ENCODE measurements at regions not wholly inside any gene's neighbourhood (a gene's known extent, or its start where the extent isn't known, plus 50 kb on each side); places are given as distances from the start of the nearest gene placed in this dataset.

DNA sequence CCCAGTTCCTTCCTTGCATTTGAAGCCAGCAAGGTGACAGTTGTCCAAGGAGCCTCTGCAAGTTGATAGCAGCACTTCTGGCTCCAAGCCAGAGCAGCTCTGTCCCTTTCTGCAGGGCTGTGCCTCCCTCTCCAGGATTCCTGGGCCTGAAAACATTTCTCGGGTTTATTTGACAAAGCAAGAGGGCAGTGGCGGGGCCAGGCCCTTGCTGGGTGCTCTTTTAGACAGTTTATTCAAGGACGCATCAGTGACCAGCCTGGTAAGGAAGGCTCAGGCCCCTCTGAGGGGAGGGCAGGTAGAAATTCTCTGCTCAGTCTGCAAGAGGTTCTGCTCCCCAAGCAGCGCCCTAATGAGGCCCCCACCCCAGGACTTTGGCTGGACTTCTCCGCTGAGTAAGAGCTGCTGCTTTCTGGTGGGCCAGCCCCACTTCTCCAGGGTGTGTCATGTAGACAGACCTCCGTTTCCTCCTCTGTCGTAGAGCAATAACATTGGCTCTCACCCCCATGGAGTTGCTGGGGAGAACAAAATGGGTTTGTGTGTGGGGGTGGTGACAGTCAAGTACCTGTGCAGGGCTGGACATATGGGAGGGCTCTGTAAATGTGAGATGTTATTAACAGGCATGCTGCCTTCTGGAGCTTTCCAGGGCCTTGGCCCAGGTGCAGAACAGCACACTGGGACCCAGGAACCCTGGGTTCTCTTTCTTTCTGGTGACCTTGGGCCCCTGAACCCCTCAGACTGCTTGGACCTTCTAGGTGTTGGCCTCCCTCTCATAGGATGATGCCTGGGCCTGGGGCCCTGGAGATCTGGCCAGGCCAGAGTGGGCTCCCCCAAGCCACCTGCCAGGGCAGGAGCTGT lies 146.2 kb upstream of the TLE3 start:
- H3K4me1 Mint-ChIP-seq (ENCODE audit: low read depth) = peaks cover 9% of the 10 kb centered on the region
- H3K9me3 Mint-ChIP-seq (ENCODE audit: low read depth) = no peaks in the 10 kb centered on the region
- no peak overlapping the region for H3K27ac Mint-ChIP-seq
- H3K27me3 Mint-ChIP-seq = peaks cover 64% of the 10 kb centered on the region
- DNase-seq (ENCODE audit: low spot score, unreplicated experiment) = no peak
- TF ChIP-seq, protein P1, sequence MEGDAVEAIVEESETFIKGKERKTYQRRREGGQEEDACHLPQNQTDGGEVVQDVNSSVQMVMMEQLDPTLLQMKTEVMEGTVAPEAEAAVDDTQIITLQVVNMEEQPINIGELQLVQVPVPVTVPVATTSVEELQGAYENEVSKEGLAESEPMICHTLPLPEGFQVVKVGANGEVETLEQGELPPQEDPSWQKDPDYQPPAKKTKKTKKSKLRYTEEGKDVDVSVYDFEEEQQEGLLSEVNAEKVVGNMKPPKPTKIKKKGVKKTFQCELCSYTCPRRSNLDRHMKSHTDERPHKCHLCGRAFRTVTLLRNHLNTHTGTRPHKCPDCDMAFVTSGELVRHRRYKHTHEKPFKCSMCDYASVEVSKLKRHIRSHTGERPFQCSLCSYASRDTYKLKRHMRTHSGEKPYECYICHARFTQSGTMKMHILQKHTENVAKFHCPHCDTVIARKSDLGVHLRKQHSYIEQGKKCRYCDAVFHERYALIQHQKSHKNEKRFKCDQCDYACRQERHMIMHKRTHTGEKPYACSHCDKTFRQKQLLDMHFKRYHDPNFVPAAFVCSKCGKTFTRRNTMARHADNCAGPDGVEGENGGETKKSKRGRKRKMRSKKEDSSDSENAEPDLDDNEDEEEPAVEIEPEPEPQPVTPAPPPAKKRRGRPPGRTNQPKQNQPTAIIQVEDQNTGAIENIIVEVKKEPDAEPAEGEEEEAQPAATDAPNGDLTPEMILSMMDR (IDR thresholded peaks at IDR 0.05; ENCODE audit: unreplicated experiment) = no peak
- no peak overlapping the region for H3K4me3 Mint-ChIP-seq (ENCODE audit: low read depth)
- H3K36me3 Mint-ChIP-seq (ENCODE audit: insufficient read depth) = no peaks in the 10 kb centered on the region

- Mint-ChIP-seq H3K36me3 (ENCODE audit: insufficient read depth) (no peaks in the 10 kb centered on the region), H3K27me3 (peaks cover 67% of the 10 kb centered on the region)
- no peak for DNase-seq (ENCODE audit: low spot score, unreplicated experiment)
These were observed 145.4 kb upstream of the TLE3 start for GRCh38 chr15:70242951-70243685.

GRCh38 chr15:70241561-70242320 lies 144.0 kb upstream of the TLE3 start:
- Mint-ChIP-seq H3K27ac (no peak overlapping the region), H3K9me3 (ENCODE audit: low read depth) (no peaks in the 10 kb centered on the region), H3K36me3 (ENCODE audit: insufficient read depth) (no peaks in the 10 kb centered on the region), H3K4me3 (ENCODE audit: low read depth) (no peak overlapping the region), H3K4me1 (ENCODE audit: low read depth) (peaks cover 6% of the 10 kb centered on the region), H3K27me3 (peaks cover 78% of the 10 kb centered on the region)
- TF ChIP-seq, protein P1 (IDR thresholded peaks at IDR 0.05; ENCODE audit: unreplicated experiment) = no peak
- no peak for DNase-seq (ENCODE audit: low spot score, unreplicated experiment)

More at GRCh38 chr15:70242951-70243685, 145.4 kb upstream of the TLE3 start:
- peaks cover 6% of the 10 kb centered on the region for H3K4me1 Mint-ChIP-seq (ENCODE audit: low read depth)
- no peaks in the 10 kb centered on the region for H3K9me3 Mint-ChIP-seq (ENCODE audit: low read depth)
- H3K27ac Mint-ChIP-seq = no peak overlapping the region
- TF ChIP-seq, protein P1 (IDR thresholded peaks at IDR 0.05; ENCODE audit: unreplicated experiment) = no peak
- H3K4me3 Mint-ChIP-seq (ENCODE audit: low read depth) = no peak overlapping the region

DNA sequence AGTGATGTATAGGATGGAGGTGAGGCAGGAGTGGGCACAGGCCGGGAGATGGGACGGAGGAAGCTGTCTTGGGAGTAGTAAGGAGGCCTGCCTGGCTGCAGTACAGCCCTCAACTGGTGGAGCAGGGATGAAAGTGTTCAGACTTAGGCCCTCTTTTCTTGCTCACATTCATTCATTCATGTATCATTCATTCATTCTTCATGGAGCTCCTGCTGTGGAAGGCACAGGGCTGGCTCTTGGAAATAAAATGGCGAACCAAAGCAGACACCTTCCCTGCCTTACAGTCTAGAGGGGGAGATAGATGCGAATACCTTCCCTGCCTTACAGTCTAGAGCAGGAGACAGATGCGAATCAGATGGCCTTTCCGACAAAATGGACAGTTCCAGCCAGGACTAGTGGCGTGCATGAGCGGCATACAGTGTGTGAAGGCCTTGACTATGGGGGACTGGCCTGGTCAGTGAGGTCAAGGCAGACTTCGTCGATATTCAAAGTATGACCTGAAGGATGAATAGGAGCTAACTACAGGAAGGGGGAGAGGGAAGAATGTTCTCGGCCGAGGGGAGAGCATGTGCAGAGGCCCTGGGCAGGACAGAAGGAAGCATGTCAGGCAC lies 143.2 kb upstream of the TLE3 start:
- TF ChIP-seq, protein P1 (IDR thresholded peaks at IDR 0.05; ENCODE audit: unreplicated experiment) = no peak
- peak overlapping the region; percentile 33 for H3K27ac Mint-ChIP-seq
- H3K36me3 Mint-ChIP-seq (ENCODE audit: insufficient read depth) = no peaks in the 10 kb centered on the region
- peaks cover 6% of the 10 kb centered on the region for H3K4me1 Mint-ChIP-seq (ENCODE audit: low read depth)
- H3K27me3 Mint-ChIP-seq = peaks cover 81% of the 10 kb centered on the region
- no peak for DNase-seq (ENCODE audit: low spot score, unreplicated experiment)
- H3K9me3 Mint-ChIP-seq (ENCODE audit: low read depth) = no peaks in the 10 kb centered on the region
- H3K4me3 Mint-ChIP-seq (ENCODE audit: low read depth) = no peak overlapping the region

Data from progenitor cell of endocrine pancreas (in vitro differentiated cells).